ENCODE measurements at regions not wholly inside any gene's neighbourhood (a gene's known extent, or its start where the extent isn't known, plus 50 kb on each side); places are given as distances from the start of the nearest gene placed in this dataset.

GRCh38 chr9:104264431-104264830, 170.3 kb downstream of the SMC2 start:
- no peak for TF ChIP-seq CTCF (IDR thresholded peaks at IDR 0.05)

- no peak for TF ChIP-seq CTCF (IDR thresholded peaks at IDR 0.05)
Observed at GRCh38 chr9:104269374-104269773, 175.3 kb downstream of the SMC2 start.

GRCh38 chr9:104269996-104270963, 176.2 kb downstream of the SMC2 start:
- TF ChIP-seq CTCF (IDR thresholded peaks at IDR 0.05): no peak

- TF ChIP-seq CTCF (IDR thresholded peaks at IDR 0.05): no peak
Observed at GRCh38 chr9:104276709-104277245, 182.7 kb downstream of the SMC2 start.

GRCh38 chr9:104278929-104279496, 184.9 kb downstream of the SMC2 start:
- TF ChIP-seq CTCF (IDR thresholded peaks at IDR 0.05): no peak

- no peak for TF ChIP-seq CTCF (IDR thresholded peaks at IDR 0.05)
Observed at GRCh38 chr9:104279535-104280177, 185.5 kb downstream of the SMC2 start.

- TF ChIP-seq CTCF (IDR thresholded peaks at IDR 0.05): no peak
Observed at GRCh38 chr9:104280178-104280560, 186.1 kb downstream of the SMC2 start.
